ENCODE measurements at regions not wholly inside any gene's neighbourhood (a gene's known extent, or its start where the extent isn't known, plus 50 kb on each side); places are given as distances from the start of the nearest gene placed in this dataset.

GRCh38 chr21:28669971-28670653, 322.6 kb downstream of the LTN1 start:
- no peak overlapping the region for H2BK120ac ChIP-seq (ENCODE audit: low read depth, low read length)
- DNase-seq, result no peak
- H3K14ac ChIP-seq (ENCODE audit: low read length in 2 of 2), result no peak overlapping the region
- H2BK12ac ChIP-seq (ENCODE audit: low read length in 2 of 2), result no peak overlapping the region
- no peaks in the 10 kb centered on the region for H3K4me1 ChIP-seq (ENCODE audit: control insufficient read depth, insufficient read depth, low read depth, low read length)
- no peak overlapping the region for H3K23ac ChIP-seq (ENCODE audit: low read length in 2 of 2)
- 86% methylated on average over 2 of the region's 3 CpGs for WGBS
- no peak overlapping the region for H2AFZ ChIP-seq (ENCODE audit: low read depth, low read length)
- no peaks in the 10 kb centered on the region for H3K27me3 ChIP-seq (ENCODE audit: control insufficient read depth in 1 of 2, insufficient read depth in 1 of 2, low read length in 2 of 2)
- H3K18ac ChIP-seq (ENCODE audit: low read depth in 1 of 2, low read length in 2 of 2), result no peak overlapping the region
- no peak overlapping the region for H2BK5ac ChIP-seq (ENCODE audit: low read depth, low read length, poor library complexity, severe bottlenecking)
- H3K27ac ChIP-seq (ENCODE audit: low read length, poor library complexity, severe bottlenecking), result no peak overlapping the region
- no peaks in the 10 kb centered on the region for H3K79me1 ChIP-seq (replicated peaks; ENCODE audit: low read length, poor library complexity, severe bottlenecking)
- no peak overlapping the region for H3K9ac ChIP-seq (ENCODE audit: low read length)
- no peak overlapping the region for H4K8ac ChIP-seq (ENCODE audit: low read length)
- no peak overlapping the region for H4K91ac ChIP-seq (ENCODE audit: low read length)
- H3K4ac ChIP-seq (ENCODE audit: low read depth in 1 of 2, low read length in 2 of 2), result no peak overlapping the region
- no peak overlapping the region for H3K4me2 ChIP-seq (ENCODE audit: low read length, poor library complexity, severe bottlenecking)
- H2BK15ac ChIP-seq (ENCODE audit: low read depth, poor library complexity, severe bottlenecking), result no peak overlapping the region
- no peak overlapping the region for H2AK5ac ChIP-seq (ENCODE audit: low read length, severe bottlenecking)
- no peak overlapping the region for H3K4me3 ChIP-seq (ENCODE audit: insufficient read depth in 1 of 2, low read depth in 1 of 2, low read length in 2 of 2)
- no peaks in the 10 kb centered on the region for H3K36me3 ChIP-seq (ENCODE audit: control insufficient read depth in 1 of 2, insufficient read depth in 2 of 2, low read depth in 1 of 2, low read length in 2 of 2)
- H3K9me3 ChIP-seq (ENCODE audit: control insufficient read depth, low read length), result no peaks in the 10 kb centered on the region

- Histone ChIP-seq H2BK5ac (ENCODE audit: low read depth, low read length, poor library complexity, severe bottlenecking) (no peak overlapping the region), H3K27ac (ENCODE audit: low read length, poor library complexity, severe bottlenecking) (no peak overlapping the region), H3K4me3 (ENCODE audit: insufficient read depth in 1 of 2, low read depth in 1 of 2, low read length in 2 of 2) (no peak overlapping the region), H3K23ac (ENCODE audit: low read length in 2 of 2) (no peak overlapping the region), H3K4me1 (ENCODE audit: control insufficient read depth, insufficient read depth, low read depth, low read length) (no peaks in the 10 kb centered on the region), H3K27me3 (ENCODE audit: control insufficient read depth in 1 of 2, insufficient read depth in 1 of 2, low read length in 2 of 2) (no peaks in the 10 kb centered on the region), H3K4me2 (ENCODE audit: low read length, poor library complexity, severe bottlenecking) (no peak overlapping the region), H3K9me3 (ENCODE audit: control insufficient read depth, low read length) (no peaks in the 10 kb centered on the region), H2AK5ac (ENCODE audit: low read length, severe bottlenecking) (no peak overlapping the region), H2BK12ac (ENCODE audit: low read length in 2 of 2) (no peak overlapping the region), H3K9ac (ENCODE audit: low read length) (no peak overlapping the region), H3K4ac (ENCODE audit: low read depth in 1 of 2, low read length in 2 of 2) (no peak overlapping the region), H4K91ac (ENCODE audit: low read length) (no peak overlapping the region), H2AFZ (ENCODE audit: low read depth, low read length) (no peak overlapping the region), H3K14ac (ENCODE audit: low read length in 2 of 2) (no peak overlapping the region), H4K8ac (ENCODE audit: low read length) (no peak overlapping the region), H3K79me1 (replicated peaks; ENCODE audit: low read length, poor library complexity, severe bottlenecking) (no peaks in the 10 kb centered on the region), H3K36me3 (ENCODE audit: control insufficient read depth in 1 of 2, insufficient read depth in 2 of 2, low read depth in 1 of 2, low read length in 2 of 2) (no peaks in the 10 kb centered on the region), H2BK15ac (ENCODE audit: low read depth, poor library complexity, severe bottlenecking) (no peak overlapping the region), H3K18ac (ENCODE audit: low read depth in 1 of 2, low read length in 2 of 2) (no peak overlapping the region), H2BK120ac (ENCODE audit: low read depth, low read length) (no peak overlapping the region)
- 84% methylated on average over 2 of the region's 2 CpGs for WGBS
- no peak for DNase-seq
Measured at GRCh38 chr21:28669321-28669720, 323.4 kb downstream of the LTN1 start.

DNA sequence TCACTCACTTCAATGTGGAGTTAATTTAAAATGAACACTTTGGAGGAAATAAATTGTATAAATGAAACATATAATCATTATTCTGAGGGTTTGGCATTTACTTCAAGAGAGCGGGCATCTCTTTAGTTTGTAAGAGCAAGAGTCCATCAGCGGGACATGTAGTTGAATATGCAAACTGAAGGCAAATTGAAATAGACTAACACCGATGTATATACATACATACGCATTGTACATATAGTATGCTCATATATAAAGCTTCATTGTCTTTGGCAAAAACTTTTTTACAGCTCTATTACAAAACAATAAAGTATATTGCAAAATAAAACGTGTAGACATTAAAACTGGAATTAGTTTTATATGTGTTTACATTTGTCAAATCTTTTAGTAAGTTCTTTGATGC, 328.9 kb downstream of the LTN1 start:
- Histone ChIP-seq H3K27ac (ENCODE audit: low read length, poor library complexity, severe bottlenecking) (no peak overlapping the region), H3K27me3 (ENCODE audit: control insufficient read depth in 1 of 2, insufficient read depth in 1 of 2, low read length in 2 of 2) (no peaks in the 10 kb centered on the region), H2BK5ac (ENCODE audit: low read depth, low read length, poor library complexity, severe bottlenecking) (no peak overlapping the region), H3K14ac (ENCODE audit: low read length in 2 of 2) (no peak overlapping the region), H3K4ac (ENCODE audit: low read depth in 1 of 2, low read length in 2 of 2) (no peak overlapping the region), H3K23ac (ENCODE audit: low read length in 2 of 2) (no peak overlapping the region), H3K36me3 (ENCODE audit: control insufficient read depth in 1 of 2, insufficient read depth in 2 of 2, low read depth in 1 of 2, low read length in 2 of 2) (no peaks in the 10 kb centered on the region), H3K4me3 (ENCODE audit: insufficient read depth in 1 of 2, low read depth in 1 of 2, low read length in 2 of 2) (no peak overlapping the region), H2BK120ac (ENCODE audit: low read depth, low read length) (no peak overlapping the region), H3K18ac (ENCODE audit: low read depth in 1 of 2, low read length in 2 of 2) (no peak overlapping the region), H3K4me2 (ENCODE audit: low read length, poor library complexity, severe bottlenecking) (no peak overlapping the region), H2BK12ac (ENCODE audit: low read length in 2 of 2) (no peak overlapping the region), H2AFZ (ENCODE audit: low read depth, low read length) (no peak overlapping the region), H3K9me3 (ENCODE audit: control insufficient read depth, low read length) (no peaks in the 10 kb centered on the region), H2AK5ac (ENCODE audit: low read length, severe bottlenecking) (no peak overlapping the region), H4K8ac (ENCODE audit: low read length) (no peak overlapping the region), H2BK15ac (ENCODE audit: low read depth, poor library complexity, severe bottlenecking) (no peak overlapping the region), H4K91ac (ENCODE audit: low read length) (no peak overlapping the region), H3K79me1 (replicated peaks; ENCODE audit: low read length, poor library complexity, severe bottlenecking) (no peaks in the 10 kb centered on the region), H3K9ac (ENCODE audit: low read length) (no peak overlapping the region), H3K4me1 (ENCODE audit: control insufficient read depth, insufficient read depth, low read depth, low read length) (no peaks in the 10 kb centered on the region)
- WGBS, result no CpG with 5 or more reads among the region's 5 CpGs
- DNase-seq, result no peak

DNA sequence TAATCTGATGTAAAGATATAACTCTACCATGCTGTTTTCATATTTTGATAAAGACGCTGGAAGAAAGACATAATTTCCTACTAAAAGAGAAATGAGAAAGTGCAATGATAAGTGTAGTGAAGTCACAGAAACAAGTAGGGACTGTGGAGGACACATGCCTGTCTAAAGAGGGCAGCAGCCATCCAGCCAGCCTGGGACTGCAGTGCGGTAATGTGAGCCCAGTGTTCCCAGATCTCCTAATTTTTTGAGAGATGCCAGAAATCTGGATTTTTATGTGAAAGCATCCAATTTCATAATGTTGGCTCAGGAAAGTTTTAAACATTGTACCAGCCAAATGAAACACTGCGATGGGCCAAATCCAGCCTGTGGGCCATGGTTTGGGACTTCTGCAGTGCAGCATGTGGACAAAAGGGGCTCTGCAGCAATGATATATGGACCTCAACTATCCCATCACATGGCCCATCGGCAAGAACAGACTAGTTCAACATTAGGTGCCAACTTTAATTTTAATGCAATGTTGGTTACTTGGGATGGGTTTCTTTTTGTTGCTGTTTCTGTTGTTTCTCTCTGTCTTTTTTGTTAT, 329.5 kb downstream of the LTN1 start:
- Histone ChIP-seq H2AFZ (ENCODE audit: low read depth, low read length) (no peak overlapping the region), H2BK120ac (ENCODE audit: low read depth, low read length) (no peak overlapping the region), H3K14ac (ENCODE audit: low read length in 2 of 2) (no peak overlapping the region), H4K91ac (ENCODE audit: low read length) (no peak overlapping the region), H3K4ac (ENCODE audit: low read depth in 1 of 2, low read length in 2 of 2) (no peak overlapping the region), H4K8ac (ENCODE audit: low read length) (no peak overlapping the region), H3K9me3 (ENCODE audit: control insufficient read depth, low read length) (no peaks in the 10 kb centered on the region), H3K4me3 (ENCODE audit: insufficient read depth in 1 of 2, low read depth in 1 of 2, low read length in 2 of 2) (no peak overlapping the region), H2BK15ac (ENCODE audit: low read depth, poor library complexity, severe bottlenecking) (no peak overlapping the region), H2AK5ac (ENCODE audit: low read length, severe bottlenecking) (no peak overlapping the region), H3K4me2 (ENCODE audit: low read length, poor library complexity, severe bottlenecking) (no peak overlapping the region), H3K27ac (ENCODE audit: low read length, poor library complexity, severe bottlenecking) (no peak overlapping the region), H3K27me3 (ENCODE audit: control insufficient read depth in 1 of 2, insufficient read depth in 1 of 2, low read length in 2 of 2) (no peaks in the 10 kb centered on the region), H3K4me1 (ENCODE audit: control insufficient read depth, insufficient read depth, low read depth, low read length) (no peaks in the 10 kb centered on the region), H3K36me3 (ENCODE audit: control insufficient read depth in 1 of 2, insufficient read depth in 2 of 2, low read depth in 1 of 2, low read length in 2 of 2) (no peaks in the 10 kb centered on the region), H3K23ac (ENCODE audit: low read length in 2 of 2) (no peak overlapping the region), H3K18ac (ENCODE audit: low read depth in 1 of 2, low read length in 2 of 2) (no peak overlapping the region), H3K79me1 (replicated peaks; ENCODE audit: low read length, poor library complexity, severe bottlenecking) (no peaks in the 10 kb centered on the region), H2BK5ac (ENCODE audit: low read depth, low read length, poor library complexity, severe bottlenecking) (no peak overlapping the region), H2BK12ac (ENCODE audit: low read length in 2 of 2) (no peak overlapping the region), H3K9ac (ENCODE audit: low read length) (no peak overlapping the region)
- WGBS, result 93% methylated on average over 3 of the region's 4 CpGs
- no peak for DNase-seq
